RPMI7951 (cell line): ENCODE measurements at regions not wholly inside any gene's neighbourhood (a gene's known extent, or its start where the extent isn't known, plus 50 kb on each side); places are given as distances from the start of the nearest gene placed in this dataset.
"Not testable (repeated sequence)": the region's sequence is repeated elsewhere in the genome, so short reads cannot be mapped to it uniquely, and the experiment has no call there.

Experiments
- DNase-seq: peaks from one replicate; pipeline ENCODE4 v3.0.0-alpha.2; 2012; ENCODE audit warnings: low read depth

DNA sequence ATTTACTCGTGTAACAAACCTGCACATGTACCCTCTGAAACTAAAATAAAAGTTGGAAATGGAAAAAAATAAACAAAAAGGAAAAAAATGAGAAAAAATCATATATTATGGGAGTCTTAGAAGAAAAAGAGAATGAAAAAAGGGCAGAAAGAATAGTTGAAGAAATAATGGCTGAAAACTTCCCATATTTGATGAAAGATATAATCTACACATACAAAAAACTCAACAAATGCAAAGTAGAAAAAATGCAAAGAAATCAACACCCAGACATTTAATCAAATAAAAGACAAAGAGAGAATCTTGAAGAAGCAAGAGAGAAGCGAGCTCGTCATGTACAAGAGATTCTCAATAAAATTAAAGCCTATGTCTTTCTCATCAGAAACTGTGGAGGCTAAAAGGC is 73.8 kb downstream of the SLC25A46 start:
- no peak for DNase-seq

DNA sequence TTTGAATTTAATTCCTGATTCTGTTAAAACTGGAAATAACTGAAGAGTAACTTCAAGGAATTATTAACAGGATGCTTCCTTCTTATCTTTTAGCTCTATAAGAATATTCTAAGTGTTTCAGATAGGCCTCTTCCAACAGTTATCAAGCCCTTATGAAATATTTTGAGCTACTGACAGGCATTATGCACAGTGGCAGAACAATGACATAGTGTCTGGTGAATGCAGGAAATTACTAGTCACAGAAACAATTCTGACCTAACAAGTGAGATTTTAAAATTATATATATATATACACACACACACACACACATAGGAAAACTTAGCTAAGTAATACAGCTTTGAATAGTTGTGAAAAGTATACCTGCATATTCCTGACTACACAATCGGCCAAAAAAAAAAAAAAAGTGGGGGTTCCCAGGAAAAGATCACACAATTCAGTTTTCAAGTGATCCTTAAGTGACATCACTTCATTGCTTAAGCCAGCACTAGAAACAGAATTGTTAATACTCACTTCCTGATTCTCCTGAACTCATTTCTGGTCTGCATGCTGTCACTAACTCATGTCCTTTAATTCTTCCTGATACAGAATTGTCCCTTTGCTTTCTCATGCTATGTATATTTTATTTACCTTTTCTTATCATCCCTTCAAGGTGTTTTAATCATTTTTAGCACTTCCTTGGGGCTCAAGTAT is 77.3 kb downstream of the SLC25A46 start:
- DNase-seq: no peak

DNA sequence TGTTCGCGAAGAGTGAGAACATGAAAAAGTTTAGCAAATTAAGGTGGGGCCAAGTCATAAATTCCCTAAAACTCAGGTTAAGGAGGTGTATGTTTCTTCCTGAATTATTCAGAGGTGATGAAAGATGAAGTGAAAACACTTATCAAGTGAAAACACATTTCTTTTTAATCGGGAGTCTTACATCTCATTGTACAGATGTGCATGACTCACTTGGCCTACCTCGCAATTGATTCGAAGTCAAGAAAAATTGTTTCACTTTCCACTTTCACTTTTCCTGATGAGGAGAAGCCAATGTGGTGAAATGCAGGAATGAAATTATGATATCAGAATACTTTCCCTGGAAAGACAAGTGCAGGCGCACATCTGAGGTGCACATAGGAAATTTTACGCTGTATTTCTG is 78.7 kb downstream of the SLC25A46 start:
- peak; percentile 22 for DNase-seq

DNA sequence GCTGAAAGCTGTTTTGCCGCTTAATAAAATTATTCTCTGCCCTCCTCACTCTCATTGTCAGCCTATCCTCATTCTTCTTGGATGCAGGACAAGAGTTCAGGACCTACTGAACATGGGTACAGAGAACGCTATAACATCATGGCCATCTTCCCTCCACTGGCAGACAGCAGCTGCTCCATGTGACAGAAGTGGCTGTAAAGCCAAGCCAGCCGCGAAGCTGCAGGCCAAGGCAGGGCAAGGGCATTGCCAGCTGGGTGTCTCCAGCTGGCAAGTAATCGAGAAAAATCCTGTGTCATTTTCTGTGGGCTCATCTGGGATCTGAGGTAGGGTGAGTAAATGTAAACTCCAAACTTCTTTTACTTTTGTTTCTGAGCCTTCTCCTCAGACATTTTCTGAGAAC is 84.8 kb downstream of the SLC25A46 start:
- no peak for DNase-seq

DNA sequence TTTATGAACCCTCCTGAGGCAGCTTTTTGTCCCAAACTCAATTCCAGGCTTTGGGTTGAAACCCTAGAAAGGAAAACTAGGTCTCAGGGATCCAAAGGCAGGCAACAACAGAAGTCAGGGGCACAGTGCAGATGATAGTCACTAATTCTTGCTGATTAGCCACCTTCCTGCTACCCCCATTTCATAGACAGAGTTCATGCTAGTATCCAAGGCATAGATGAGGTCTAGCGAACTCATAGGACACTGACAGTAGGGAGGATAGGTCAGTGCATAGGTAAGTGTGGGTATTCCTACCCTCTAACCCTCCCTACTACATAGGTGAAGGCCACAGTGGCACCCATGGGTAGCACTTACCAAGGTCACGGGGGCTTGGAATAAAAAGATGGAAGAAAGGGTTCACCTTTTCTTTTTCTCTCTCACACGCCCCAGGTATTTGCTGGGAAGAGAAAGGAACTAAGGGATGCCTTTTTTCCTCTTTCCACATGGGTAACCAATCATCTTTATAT is 86.2 kb downstream of the SLC25A46 start:
- DNase-seq: no peak

DNA sequence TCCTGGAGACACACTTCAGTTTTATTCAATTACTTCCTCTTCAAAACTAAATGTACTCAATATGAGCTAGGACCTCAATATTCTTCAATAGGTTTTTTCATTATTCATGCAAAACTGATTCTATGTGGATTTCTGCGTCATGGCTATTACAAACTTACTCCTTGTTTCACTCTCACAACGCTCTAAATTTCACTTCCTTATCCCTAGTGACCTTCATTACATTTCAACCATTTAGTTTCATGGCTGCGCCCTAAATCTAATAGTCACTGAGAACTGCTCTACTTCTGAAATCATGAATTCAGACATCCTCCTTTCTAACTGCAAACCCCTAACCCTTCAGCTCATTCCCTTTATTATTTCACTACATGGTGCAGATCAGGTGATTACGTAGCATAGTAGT is 93.9 kb downstream of the SLC25A46 start:
- DNase-seq: no peak

DNA sequence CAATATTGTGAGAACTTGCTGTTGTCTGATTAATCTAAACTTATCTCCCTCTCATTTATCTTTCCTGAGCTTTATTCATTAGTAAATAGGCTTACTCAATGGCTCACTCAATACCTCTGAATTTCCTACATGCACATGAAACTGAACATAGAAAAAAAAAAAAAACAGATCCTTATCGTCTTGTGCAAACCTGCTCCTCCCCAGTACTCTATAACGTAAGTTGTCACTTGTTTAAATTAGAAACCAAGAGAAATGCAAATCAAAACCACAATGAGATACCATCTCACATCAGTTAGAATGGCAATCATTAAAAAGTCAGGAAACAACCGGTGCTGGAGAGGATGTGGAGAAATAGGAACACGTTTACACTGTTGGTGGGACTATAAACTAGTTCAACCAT is 96.1 kb downstream of the SLC25A46 start:
- DNase-seq: not testable (repeated sequence)

- no peak for DNase-seq
Measured at GRCh38 chr5:110836851-110837250, 98.0 kb downstream of the SLC25A46 start.

DNA sequence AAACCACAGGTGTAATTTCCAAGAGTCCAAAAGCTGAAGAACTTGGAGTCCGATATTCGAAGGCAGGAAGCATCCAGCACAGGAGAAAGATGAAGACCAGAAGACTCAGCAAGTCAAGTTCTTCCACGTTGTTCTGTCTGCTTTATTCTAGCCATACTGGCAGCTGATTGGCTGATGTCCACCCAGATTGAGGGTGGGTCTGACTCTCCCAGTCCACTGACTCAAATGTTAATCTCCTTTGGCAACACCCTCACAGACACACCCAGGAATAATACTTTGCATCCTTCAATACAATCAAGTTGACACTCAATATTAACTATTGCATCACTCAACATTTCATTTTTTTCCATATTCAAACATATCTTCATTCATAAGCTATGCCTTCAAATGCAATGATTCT is 99.5 kb downstream of the SLC25A46 start:
- not testable (repeated sequence) for DNase-seq

- no peak for DNase-seq
Measured at GRCh38 chr5:110838961-110839360, 100.2 kb downstream of the SLC25A46 start.

DNA sequence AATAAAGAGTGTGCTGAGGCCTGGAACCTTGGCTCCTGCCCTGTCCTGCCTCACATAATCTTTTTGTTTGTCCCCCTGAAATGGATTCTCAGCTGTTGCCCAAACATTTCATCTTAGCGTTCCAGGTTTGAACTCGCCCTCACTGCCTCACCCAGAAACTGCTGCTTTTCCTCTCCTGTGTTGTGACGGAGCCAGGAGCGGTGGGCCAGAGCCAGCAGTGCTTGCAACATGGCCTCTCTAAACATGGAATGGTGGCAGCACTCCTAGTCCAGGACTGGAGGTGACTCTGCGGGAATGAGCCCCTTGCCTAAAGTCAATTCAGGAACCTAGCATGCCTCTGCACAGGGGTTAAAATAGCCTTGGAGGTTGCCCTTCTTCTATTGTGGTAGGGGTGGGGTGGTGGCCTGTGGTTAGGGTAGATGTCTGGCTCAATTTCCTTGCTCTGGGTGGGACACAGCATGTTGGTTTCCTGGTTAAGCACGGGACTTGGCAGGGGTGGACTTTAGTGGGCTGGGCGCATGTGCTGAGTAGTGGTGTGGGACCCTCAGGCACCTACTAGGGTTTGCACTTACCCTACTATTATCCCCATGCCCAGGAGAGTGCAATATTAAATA is 101.6 kb downstream of the SLC25A46 start:
- DNase-seq: no peak

GRCh38 chr5:110841137-110841536 is 102.3 kb downstream of the SLC25A46 start:
- no peak for DNase-seq

DNA sequence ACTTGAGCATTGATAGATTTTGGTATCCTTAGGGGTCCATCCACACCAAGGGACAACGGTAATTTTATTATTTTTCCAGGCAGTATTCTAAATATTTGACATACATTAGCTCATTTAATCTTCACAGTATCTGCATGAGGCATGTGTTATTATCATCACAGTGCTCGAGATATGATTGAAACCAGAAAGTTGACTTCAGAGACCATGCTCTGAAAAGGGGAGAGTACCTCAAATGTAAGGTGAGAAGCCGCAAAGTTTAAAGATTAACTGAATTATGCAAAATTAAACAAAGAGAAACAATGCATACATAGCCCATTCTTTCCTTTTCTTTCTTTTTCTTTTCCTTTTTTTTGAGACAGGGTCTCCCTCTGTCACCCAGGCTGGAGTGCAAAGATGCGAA is 104.1 kb downstream of the SLC25A46 start:
- DNase-seq: no peak

DNA sequence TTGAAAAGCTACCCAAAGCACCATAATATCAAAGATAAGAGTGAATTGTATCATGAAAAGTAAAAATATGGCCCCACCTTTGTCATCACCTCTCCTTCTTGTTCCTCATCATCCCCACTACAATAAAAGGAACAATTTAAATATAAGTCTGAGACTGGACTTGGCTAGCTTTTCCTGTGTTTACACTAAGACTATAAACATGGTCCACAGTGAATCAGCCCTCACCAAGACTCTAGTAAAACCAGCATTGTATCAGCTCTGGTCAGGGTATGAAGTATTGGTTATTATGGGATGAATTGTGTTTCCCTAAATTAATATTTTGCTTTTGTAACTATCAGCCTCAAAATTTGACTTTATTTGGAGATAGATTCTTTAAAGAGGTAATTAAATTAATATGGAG is 105.4 kb downstream of the SLC25A46 start:
- no peak for DNase-seq

GRCh38 chr5:110846398-110847001 is 107.7 kb downstream of the SLC25A46 start:
- no peak for DNase-seq

DNA sequence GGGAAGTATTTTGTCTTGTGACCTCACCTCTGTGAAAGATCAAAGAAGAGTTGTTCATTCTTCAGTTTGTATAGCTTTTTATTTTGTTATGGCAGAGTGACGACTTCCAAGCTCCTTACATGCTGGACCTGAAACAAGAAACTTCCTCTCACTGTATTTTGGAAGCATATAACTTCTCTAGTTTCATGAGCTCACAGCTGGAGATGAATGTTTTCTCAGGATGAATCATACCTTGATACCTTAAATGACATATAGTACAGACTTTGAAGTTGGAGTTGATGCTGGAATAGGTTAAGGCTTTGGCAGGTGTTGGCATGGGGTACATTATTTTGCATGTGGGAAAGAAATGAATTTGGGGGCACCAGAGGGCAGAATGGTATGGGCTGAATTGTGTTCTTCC is 112.5 kb downstream of the SLC25A46 start:
- DNase-seq: no peak

GRCh38 chr5:110852053-110852452 is 113.2 kb downstream of the SLC25A46 start:
- DNase-seq: no peak

DNA sequence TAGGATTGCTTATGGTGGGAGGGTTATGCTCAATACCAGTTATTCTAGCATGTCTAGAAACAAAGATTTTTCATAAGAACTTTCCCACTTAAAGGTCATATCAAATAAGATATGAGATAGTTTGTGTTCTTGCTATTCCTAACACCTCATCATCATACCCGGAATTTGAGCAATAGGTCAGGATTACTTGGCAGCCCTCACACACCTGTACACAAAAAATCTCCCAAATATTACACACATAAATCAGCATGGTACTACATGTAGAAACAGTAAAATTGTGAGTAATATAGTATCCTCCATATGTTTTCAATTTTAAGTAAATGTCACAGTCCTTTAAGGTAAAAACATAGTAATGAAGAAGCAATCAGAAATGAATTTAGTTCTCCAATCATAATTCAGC is 113.7 kb downstream of the SLC25A46 start:
- DNase-seq: no peak

GRCh38 chr5:110853267-110853666 is 114.5 kb downstream of the SLC25A46 start:
- DNase-seq: no peak

GRCh38 chr5:110854200-110854599 is 115.4 kb downstream of the SLC25A46 start:
- no peak for DNase-seq

- no peak for DNase-seq
Measured at GRCh38 chr5:110855961-110856360, 117.2 kb downstream of the SLC25A46 start.

- peak; percentile 31 for DNase-seq
Measured at GRCh38 chr5:110865400-110866094, 126.7 kb downstream of the SLC25A46 start.

GRCh38 chr5:110869927-110870326 is 131.1 kb downstream of the SLC25A46 start:
- DNase-seq: no peak
